ENCODE measurements at regions not wholly inside any gene's neighbourhood (a gene's known extent, or its start where the extent isn't known, plus 50 kb on each side); places are given as distances from the start of the nearest gene placed in this dataset.

DNA sequence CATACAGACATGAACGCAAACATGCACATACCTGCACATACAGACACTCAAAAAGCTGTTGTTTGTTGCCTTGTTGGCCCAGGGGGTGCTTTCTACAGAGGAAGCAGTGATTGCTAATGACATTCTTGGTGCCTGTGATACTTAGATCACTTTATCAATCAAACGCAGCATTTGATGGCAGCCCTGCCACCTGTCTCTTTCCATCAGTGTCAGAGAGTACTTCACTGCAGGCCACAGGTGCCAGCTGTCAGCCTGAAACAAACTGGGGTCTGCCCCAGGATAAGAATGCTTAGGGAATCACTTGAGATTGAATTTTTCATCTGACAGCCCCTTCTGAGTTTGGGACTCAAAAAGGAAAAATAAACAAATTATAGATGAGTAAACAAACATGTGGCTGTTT is 388.9 kb upstream of the SGCD start:
- no peaks in the 10 kb centered on the region for H3K4me1 ChIP-seq (ENCODE audit: low read length)
- no peak overlapping the region for H2AFZ ChIP-seq (ENCODE audit: low read length)
- H3K36me3 ChIP-seq (replicated peaks; ENCODE audit: insufficient read depth, low read length), result no peaks in the 10 kb centered on the region
- H4K20me1 ChIP-seq (ENCODE audit: insufficient read depth, low read length), result no peaks in the 10 kb centered on the region
- H3K4me2 ChIP-seq (ENCODE audit: low read depth, low read length), result no peak overlapping the region
- H3K4me3 ChIP-seq (ENCODE audit: low read length), result no peak overlapping the region
- no peak overlapping the region for H3K27ac ChIP-seq (ENCODE audit: low read length)
- no peaks in the 10 kb centered on the region for H3K27me3 ChIP-seq (replicated peaks; ENCODE audit: insufficient read depth, low read length)
- H3K9me2 ChIP-seq (replicated peaks; ENCODE audit: insufficient read depth, low read length), result no peaks in the 10 kb centered on the region; the same call in 1 of the 2 replicates
- no peak for DNase-seq
- H3K79me2 ChIP-seq (ENCODE audit: low read length), result no peaks in the 10 kb centered on the region
- no peaks in the 10 kb centered on the region for H3K9me3 ChIP-seq (replicated peaks; ENCODE audit: insufficient read depth, low read length)
- TF ChIP-seq, protein P1, sequence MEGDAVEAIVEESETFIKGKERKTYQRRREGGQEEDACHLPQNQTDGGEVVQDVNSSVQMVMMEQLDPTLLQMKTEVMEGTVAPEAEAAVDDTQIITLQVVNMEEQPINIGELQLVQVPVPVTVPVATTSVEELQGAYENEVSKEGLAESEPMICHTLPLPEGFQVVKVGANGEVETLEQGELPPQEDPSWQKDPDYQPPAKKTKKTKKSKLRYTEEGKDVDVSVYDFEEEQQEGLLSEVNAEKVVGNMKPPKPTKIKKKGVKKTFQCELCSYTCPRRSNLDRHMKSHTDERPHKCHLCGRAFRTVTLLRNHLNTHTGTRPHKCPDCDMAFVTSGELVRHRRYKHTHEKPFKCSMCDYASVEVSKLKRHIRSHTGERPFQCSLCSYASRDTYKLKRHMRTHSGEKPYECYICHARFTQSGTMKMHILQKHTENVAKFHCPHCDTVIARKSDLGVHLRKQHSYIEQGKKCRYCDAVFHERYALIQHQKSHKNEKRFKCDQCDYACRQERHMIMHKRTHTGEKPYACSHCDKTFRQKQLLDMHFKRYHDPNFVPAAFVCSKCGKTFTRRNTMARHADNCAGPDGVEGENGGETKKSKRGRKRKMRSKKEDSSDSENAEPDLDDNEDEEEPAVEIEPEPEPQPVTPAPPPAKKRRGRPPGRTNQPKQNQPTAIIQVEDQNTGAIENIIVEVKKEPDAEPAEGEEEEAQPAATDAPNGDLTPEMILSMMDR (IDR thresholded peaks at IDR 0.05; ENCODE audit: low read length), result no peak
- TF ChIP-seq EZH2 (optimal IDR thresholded peaks at IDR 0.05; ENCODE audit: low read depth, low read length) (no peak), EZH2phosphoT487 (IDR thresholded peaks at IDR 0.05; ENCODE audit: low read length) (no peak)
- H3F3A ChIP-seq (ENCODE audit: insufficient read depth, low read length), result no peaks in the 10 kb centered on the region
- H3K9ac ChIP-seq (ENCODE audit: low read length), result no peak overlapping the region

DNA sequence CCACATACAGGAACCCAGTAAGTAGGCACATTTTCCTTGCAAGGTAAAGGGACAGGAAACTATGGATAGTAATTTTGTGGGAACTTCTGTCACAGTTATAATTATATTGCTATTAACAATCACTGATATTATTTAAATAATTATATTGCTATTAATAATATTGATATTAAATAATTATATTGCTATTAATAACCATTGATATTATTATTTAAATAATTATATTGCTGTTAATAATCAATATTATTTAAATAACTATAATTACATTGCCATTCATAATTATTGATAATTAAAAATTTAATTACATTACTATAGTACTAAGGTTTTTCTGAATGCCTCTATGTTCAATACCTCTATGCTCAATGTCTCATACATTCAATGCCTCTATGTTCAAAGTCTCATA is 385.6 kb upstream of the SGCD start:
- Histone ChIP-seq H3K27me3 (replicated peaks; ENCODE audit: insufficient read depth, low read length) (no peaks in the 10 kb centered on the region), H3K4me3 (ENCODE audit: low read length) (no peak overlapping the region), H3K9me2 (replicated peaks; ENCODE audit: insufficient read depth, low read length) (no peaks in the 10 kb centered on the region; the same call in 1 of the 2 replicates), H3K4me1 (ENCODE audit: low read length) (no peaks in the 10 kb centered on the region), H3K9ac (ENCODE audit: low read length) (no peak overlapping the region), H3K79me2 (ENCODE audit: low read length) (no peaks in the 10 kb centered on the region), H4K20me1 (ENCODE audit: insufficient read depth, low read length) (no peaks in the 10 kb centered on the region), H2AFZ (ENCODE audit: low read length) (no peak overlapping the region), H3K4me2 (ENCODE audit: low read depth, low read length) (no peak overlapping the region), H3K27ac (ENCODE audit: low read length) (no peak overlapping the region), H3K9me3 (replicated peaks; ENCODE audit: insufficient read depth, low read length) (no peaks in the 10 kb centered on the region), H3F3A (ENCODE audit: insufficient read depth, low read length) (no peaks in the 10 kb centered on the region), H3K36me3 (replicated peaks; ENCODE audit: insufficient read depth, low read length) (no peaks in the 10 kb centered on the region)
- TF ChIP-seq, protein P1 (IDR thresholded peaks at IDR 0.05; ENCODE audit: low read length), result no peak
- TF ChIP-seq EZH2 (optimal IDR thresholded peaks at IDR 0.05; ENCODE audit: low read depth, low read length) (no peak), EZH2phosphoT487 (IDR thresholded peaks at IDR 0.05; ENCODE audit: low read length) (no peak)
- DNase-seq, result no peak

DNA sequence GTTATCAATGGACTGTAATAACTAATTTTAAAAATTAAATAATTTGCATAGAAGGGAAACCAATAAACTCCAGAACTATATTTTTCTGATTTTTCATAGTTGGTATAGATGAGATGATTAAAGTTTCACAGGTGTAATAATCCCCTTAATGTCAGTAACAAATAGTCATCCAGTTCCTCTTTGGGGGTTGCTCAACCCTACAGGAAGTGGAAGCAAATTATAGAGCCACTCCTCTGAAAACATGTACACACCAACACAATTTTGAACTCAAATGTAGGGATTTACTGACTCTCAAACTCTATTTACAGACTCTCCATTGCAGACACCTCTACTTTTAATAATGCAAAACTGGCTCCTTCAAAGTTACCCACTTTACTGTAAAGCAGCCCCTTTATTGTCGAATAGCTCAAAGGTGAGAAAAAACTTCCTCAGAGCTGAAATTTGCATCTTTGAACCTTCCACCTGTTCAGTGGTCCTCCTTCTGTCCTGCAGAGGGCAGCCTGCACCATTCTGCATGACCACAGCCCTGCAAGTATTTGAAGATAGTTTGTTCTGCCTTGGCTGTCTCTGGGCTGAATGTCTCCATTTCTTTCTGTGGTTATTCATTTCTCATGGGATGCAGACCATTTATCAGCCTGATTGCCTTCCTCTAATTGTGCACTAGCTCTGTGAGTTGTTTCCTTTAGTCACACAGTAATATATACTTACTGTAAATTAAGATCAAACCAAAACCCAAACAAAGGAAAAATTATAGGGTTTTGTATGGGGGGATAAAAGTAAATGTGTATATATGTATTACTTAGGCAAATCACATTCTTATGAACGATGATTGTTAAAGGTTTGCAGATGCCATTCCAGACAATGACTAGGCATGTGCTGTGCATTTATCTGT is 383.2 kb upstream of the SGCD start:
- H3K9me3 ChIP-seq (replicated peaks; ENCODE audit: insufficient read depth, low read length), result no peaks in the 10 kb centered on the region
- H3K27ac ChIP-seq (ENCODE audit: low read length), result no peak overlapping the region
- no peak overlapping the region for H3K9ac ChIP-seq (ENCODE audit: low read length)
- H3K4me1 ChIP-seq (ENCODE audit: low read length), result no peaks in the 10 kb centered on the region
- no peaks in the 10 kb centered on the region for H3F3A ChIP-seq (ENCODE audit: insufficient read depth, low read length)
- H3K36me3 ChIP-seq (replicated peaks; ENCODE audit: insufficient read depth, low read length), result no peaks in the 10 kb centered on the region
- no peak overlapping the region for H3K4me3 ChIP-seq (ENCODE audit: low read length)
- peak; percentile 58 for DNase-seq
- no peak overlapping the region for H2AFZ ChIP-seq (ENCODE audit: low read length)
- no peak overlapping the region for H3K4me2 ChIP-seq (ENCODE audit: low read depth, low read length)
- no peaks in the 10 kb centered on the region for H3K79me2 ChIP-seq (ENCODE audit: low read length)
- H3K9me2 ChIP-seq (replicated peaks; ENCODE audit: insufficient read depth, low read length), result no peaks in the 10 kb centered on the region; the same call in 1 of the 2 replicates
- H4K20me1 ChIP-seq (ENCODE audit: insufficient read depth, low read length), result no peaks in the 10 kb centered on the region
- no peaks in the 10 kb centered on the region for H3K27me3 ChIP-seq (replicated peaks; ENCODE audit: insufficient read depth, low read length)
- no peak for TF ChIP-seq EZH2phosphoT487 (IDR thresholded peaks at IDR 0.05; ENCODE audit: low read length)
- TF ChIP-seq, protein P1 (IDR thresholded peaks at IDR 0.05; ENCODE audit: low read length), result peak; percentile 83
- no peak for TF ChIP-seq EZH2 (optimal IDR thresholded peaks at IDR 0.05; ENCODE audit: low read depth, low read length)

All from MM.1S (cell line).